ENCODE measurements at regions not wholly inside any gene's neighbourhood (a gene's known extent, or its start where the extent isn't known, plus 50 kb on each side); places are given as distances from the start of the nearest gene placed in this dataset.
"Not testable (repeated sequence)": the region's sequence is repeated elsewhere in the genome, so short reads cannot be mapped to it uniquely, and the experiment has no call there.

- DNase-seq (ENCODE audit: low spot score): no peak
Measured at GRCh38 chr3:177902876-177903275, 633.4 kb upstream of the KCNMB2 start.

- DNase-seq (ENCODE audit: low spot score): peak; percentile 35
Measured at GRCh38 chr3:177904621-177905020, 631.6 kb upstream of the KCNMB2 start.

GRCh38 chr3:177905173-177906125, 630.8 kb upstream of the KCNMB2 start:
- peak; percentile 44 for DNase-seq (ENCODE audit: low spot score)

GRCh38 chr3:177906126-177906511, 630.1 kb upstream of the KCNMB2 start:
- DNase-seq (ENCODE audit: low spot score): peak; percentile 81

GRCh38 chr3:177906578-177907229, 629.5 kb upstream of the KCNMB2 start:
- peak; percentile 25 for DNase-seq (ENCODE audit: low spot score)

GRCh38 chr3:177909530-177909929, 626.7 kb upstream of the KCNMB2 start:
- DNase-seq (ENCODE audit: low spot score): not testable (repeated sequence)

- no peak for DNase-seq (ENCODE audit: low spot score)
Measured at GRCh38 chr3:177914224-177914623, 622.0 kb upstream of the KCNMB2 start.

- no peak for DNase-seq (ENCODE audit: low spot score)
Measured at GRCh38 chr3:177916461-177916860, 619.8 kb upstream of the KCNMB2 start.

- no peak for DNase-seq (ENCODE audit: low spot score)
Measured at GRCh38 chr3:177917234-177917861, 618.9 kb upstream of the KCNMB2 start.

GRCh38 chr3:177921153-177921552, 615.1 kb upstream of the KCNMB2 start:
- no peak for DNase-seq (ENCODE audit: low spot score)

GRCh38 chr3:177924261-177924660, 612.0 kb upstream of the KCNMB2 start:
- DNase-seq (ENCODE audit: low spot score): no peak

GRCh38 chr3:177928172-177928873, 607.9 kb upstream of the KCNMB2 start:
- DNase-seq (ENCODE audit: low spot score): peak; percentile 44

- DNase-seq (ENCODE audit: low spot score): no peak
Measured at GRCh38 chr3:177929310-177929709, 606.9 kb upstream of the KCNMB2 start.

- no peak for DNase-seq (ENCODE audit: low spot score)
Measured at GRCh38 chr3:177930771-177931170, 605.5 kb upstream of the KCNMB2 start.

- no peak for DNase-seq (ENCODE audit: low spot score)
Measured at GRCh38 chr3:177931346-177931745, 604.9 kb upstream of the KCNMB2 start.

GRCh38 chr3:177932346-177932745, 603.9 kb upstream of the KCNMB2 start:
- DNase-seq (ENCODE audit: low spot score): no peak

- DNase-seq (ENCODE audit: low spot score): peak; percentile 15
Measured at GRCh38 chr3:177932750-177933660, 603.2 kb upstream of the KCNMB2 start.

GRCh38 chr3:177934001-177934891, 602.0 kb upstream of the KCNMB2 start:
- DNase-seq (ENCODE audit: low spot score): peak; percentile 76

GRCh38 chr3:177935047-177935446, 601.2 kb upstream of the KCNMB2 start:
- DNase-seq (ENCODE audit: low spot score): no peak

- no peak for DNase-seq (ENCODE audit: low spot score)
Measured at GRCh38 chr3:177936721-177937120, 599.5 kb upstream of the KCNMB2 start.
